Neural crest cell (in vitro differentiated cells): ENCODE measurements at regions not wholly inside any gene's neighbourhood (a gene's known extent, or its start where the extent isn't known, plus 50 kb on each side); places are given as distances from the start of the nearest gene placed in this dataset.
A peak's percentile ranks its signal among the peaks of the same experiment; 100 is the strongest.

Source experiments
- DNase-seq: peaks from one replicate; pipeline ENCODE4 v3.0.0; 2021; ENCODE audit warnings: low read depth, mixed read lengths, low spot score
- H3K27ac Mint-ChIP-seq: one replicate; pipeline ENCODE4 v1.8.0; 2021; ENCODE audit warnings: mild to moderate bottlenecking, mixed read lengths; ENCODE audit not compliant: unreplicated experiment
- H3K27me3 Mint-ChIP-seq: 2 replicates; pipeline ENCODE4 v1.8.0; 2021; ENCODE audit warnings: low read depth, mild to moderate bottlenecking, mixed read lengths
- H3K36me3 Mint-ChIP-seq: 2 replicates; pipeline ENCODE4 v1.8.0; 2021; ENCODE audit warnings: low read depth, mild to moderate bottlenecking, mixed read lengths
- H3K4me1 Mint-ChIP-seq: 2 replicates; pipeline ENCODE4 v1.8.0; 2021; ENCODE audit warnings: mixed read lengths
- H3K4me3 Mint-ChIP-seq: one replicate; pipeline ENCODE4 v1.8.0; 2021; ENCODE audit warnings: mild to moderate bottlenecking, mixed read lengths
- H3K9me3 Mint-ChIP-seq: 2 replicates; pipeline ENCODE4 v1.8.0; 2021; ENCODE audit warnings: mixed read lengths
- TF ChIP-seq, protein P1 (sequence below): fragments of 200-600 bp; sonication (generic); conservative IDR thresholded peaks from 2 replicates; pipeline ENCODE4 v1.5.0; 2021; ENCODE audit warnings: antibody characterized with exemption, mild to moderate bottlenecking

DNA sequence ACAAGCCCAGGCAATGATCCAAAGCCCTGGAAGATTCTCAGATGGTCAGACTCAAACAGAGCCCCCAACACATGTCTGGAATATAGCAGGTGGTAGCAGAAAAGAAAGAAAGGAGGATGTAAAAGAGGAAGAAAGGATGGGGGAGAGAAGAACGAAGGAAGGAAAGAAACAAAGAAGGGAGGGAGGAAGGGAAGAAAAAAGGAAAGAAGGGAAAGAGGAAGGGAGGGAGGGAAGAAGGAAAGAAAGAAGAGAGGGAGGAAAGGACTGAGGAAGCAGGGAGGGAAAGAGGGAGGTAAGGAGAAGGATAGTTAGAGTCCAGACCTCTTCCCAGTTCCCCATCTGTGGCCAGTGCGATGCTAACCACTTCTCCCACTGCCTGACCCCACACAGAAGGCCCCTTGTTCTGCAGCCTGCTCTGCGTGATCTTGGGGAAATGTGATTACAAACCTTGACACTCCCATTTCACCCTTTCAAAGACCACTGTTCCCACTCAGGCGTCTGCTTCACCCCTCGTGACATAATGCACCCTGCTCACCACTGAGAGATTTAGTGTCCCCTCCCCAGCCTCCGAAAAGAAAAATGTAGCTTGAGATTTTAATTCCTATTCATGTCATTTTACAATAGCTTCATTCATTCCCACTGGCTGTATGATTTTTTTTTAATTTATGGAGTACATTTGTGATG lies 357.9 kb downstream of the BCL11B start:
- Mint-ChIP-seq H3K4me1 (peaks cover 54% of the 10 kb centered on the region), H3K4me3 (peak overlapping the region; percentile 8), H3K36me3 (no peaks in the 10 kb centered on the region), H3K27me3 (peaks cover 8% of the 10 kb centered on the region), H3K9me3 (no peaks in the 10 kb centered on the region), H3K27ac (peak overlapping the region; percentile 14)
- no peak for DNase-seq
- TF ChIP-seq, protein P1, sequence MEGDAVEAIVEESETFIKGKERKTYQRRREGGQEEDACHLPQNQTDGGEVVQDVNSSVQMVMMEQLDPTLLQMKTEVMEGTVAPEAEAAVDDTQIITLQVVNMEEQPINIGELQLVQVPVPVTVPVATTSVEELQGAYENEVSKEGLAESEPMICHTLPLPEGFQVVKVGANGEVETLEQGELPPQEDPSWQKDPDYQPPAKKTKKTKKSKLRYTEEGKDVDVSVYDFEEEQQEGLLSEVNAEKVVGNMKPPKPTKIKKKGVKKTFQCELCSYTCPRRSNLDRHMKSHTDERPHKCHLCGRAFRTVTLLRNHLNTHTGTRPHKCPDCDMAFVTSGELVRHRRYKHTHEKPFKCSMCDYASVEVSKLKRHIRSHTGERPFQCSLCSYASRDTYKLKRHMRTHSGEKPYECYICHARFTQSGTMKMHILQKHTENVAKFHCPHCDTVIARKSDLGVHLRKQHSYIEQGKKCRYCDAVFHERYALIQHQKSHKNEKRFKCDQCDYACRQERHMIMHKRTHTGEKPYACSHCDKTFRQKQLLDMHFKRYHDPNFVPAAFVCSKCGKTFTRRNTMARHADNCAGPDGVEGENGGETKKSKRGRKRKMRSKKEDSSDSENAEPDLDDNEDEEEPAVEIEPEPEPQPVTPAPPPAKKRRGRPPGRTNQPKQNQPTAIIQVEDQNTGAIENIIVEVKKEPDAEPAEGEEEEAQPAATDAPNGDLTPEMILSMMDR: no peak

DNA sequence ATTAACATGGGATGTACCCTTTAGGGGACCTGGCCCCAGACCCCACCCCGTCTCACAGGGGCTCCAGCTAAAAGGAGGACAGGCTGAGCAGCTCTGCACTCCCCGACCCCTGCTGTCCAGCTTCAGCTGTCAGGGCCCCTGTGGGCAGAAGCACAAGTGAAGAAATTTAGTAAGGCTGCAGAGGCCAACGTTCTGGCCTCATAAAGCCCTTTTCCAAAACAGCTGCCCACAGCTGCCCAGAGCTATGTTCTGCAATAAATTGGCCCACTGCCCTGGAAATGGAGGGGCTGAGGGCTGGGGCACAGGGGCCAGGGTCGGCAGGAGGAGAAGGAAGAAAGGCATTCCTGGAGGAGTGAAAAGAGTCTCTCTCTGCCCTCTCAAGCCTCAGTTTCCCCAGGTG lies 357.1 kb downstream of the BCL11B start:
- Mint-ChIP-seq H3K27me3 (peaks cover 8% of the 10 kb centered on the region), H3K9me3 (no peaks in the 10 kb centered on the region), H3K27ac (no peak overlapping the region), H3K4me3 (peak overlapping the region; percentile 8), H3K4me1 (peaks cover 59% of the 10 kb centered on the region), H3K36me3 (peaks cover 4% of the 10 kb centered on the region)
- no peak for DNase-seq
- TF ChIP-seq, protein P1: no peak

DNA sequence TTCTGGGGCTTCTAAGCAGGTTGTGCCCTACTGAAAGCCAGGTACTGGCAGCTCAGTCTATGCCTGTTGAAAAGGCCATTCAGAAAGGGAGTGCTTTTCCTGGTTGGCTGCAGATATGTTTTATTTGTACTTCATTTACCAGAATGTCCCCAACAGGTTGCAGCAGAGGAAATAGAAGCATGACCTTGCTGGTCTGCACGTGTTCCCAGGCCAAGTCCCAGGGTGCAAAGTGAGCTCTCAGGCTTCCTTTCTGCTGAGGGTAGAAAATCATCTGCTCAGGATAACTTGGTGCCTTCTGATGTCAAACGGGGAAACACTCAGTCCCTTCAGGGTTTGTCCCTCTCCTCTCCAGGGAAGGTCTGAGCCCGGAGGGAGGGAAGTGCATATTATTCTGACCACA lies 356.4 kb downstream of the BCL11B start:
- Mint-ChIP-seq H3K4me1 (peaks cover 52% of the 10 kb centered on the region), H3K27me3 (peaks cover 2% of the 10 kb centered on the region), H3K27ac (no peak overlapping the region), H3K9me3 (no peaks in the 10 kb centered on the region), H3K4me3 (peak overlapping the region; percentile 56), H3K36me3 (peaks cover 4% of the 10 kb centered on the region)
- no peak for DNase-seq
- TF ChIP-seq, protein P1: no peak

DNA sequence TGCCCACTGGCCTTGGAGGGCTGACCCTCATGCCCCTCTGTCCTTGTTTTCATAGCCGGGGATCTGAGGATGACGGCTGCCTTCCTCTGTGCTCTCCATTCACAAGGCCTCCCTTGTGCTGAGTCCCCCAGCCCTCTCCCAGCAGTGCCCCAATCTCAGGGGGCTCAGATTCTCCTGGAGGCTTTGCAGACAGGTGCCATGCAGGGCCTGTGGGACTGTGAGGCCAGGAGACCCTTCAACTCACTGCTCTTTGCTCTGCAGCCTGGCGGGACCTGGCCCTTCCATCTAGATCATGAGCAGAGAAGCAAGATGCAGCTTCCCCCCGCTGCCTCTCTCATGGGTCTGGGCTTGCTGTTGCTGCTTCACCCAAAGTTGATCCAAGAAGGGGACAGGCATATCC lies 356.0 kb downstream of the BCL11B start:
- H3K27ac Mint-ChIP-seq: no peak overlapping the region
- TF ChIP-seq, protein P1: no peak

DNA sequence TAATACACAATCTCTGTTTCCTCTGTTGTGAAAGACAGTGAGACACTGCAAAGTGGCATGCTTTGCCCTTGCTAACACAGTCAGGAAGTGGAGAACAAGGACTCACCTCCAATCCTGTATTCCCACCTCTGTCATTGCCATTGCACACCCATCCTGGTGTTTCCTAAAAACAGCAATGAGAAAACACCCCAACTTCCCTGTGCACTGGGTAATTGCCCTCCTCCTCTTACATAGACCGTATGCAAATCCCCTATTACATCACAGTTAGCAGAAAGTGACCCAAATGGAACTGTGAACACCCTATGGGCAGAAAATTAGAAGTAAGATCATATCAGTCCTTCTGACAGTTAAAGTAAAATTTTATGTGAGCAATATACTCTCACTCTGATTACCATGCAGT lies 355.5 kb downstream of the BCL11B start:
- Mint-ChIP-seq H3K4me3 (no peak overlapping the region), H3K4me1 (peaks cover 47% of the 10 kb centered on the region), H3K36me3 (peaks cover 4% of the 10 kb centered on the region), H3K27me3 (no peaks in the 10 kb centered on the region), H3K9me3 (no peaks in the 10 kb centered on the region), H3K27ac (no peak overlapping the region)
- TF ChIP-seq, protein P1: no peak
- DNase-seq: no peak

More for the DNA sequence above, 356.0 kb downstream of the BCL11B start:
- Mint-ChIP-seq H3K4me3 (peak overlapping the region; percentile 56), H3K4me1 (peaks cover 50% of the 10 kb centered on the region), H3K36me3 (peaks cover 4% of the 10 kb centered on the region), H3K9me3 (no peaks in the 10 kb centered on the region), H3K27me3 (peaks cover 2% of the 10 kb centered on the region)
- DNase-seq: no peak
